HG03432 (cell line): ENCODE measurements at regions not wholly inside any gene's neighbourhood (a gene's known extent, or its start where the extent isn't known, plus 50 kb on each side); places are given as distances from the start of the nearest gene placed in this dataset.

Experiments
- ATAC-seq: cut with Tn5 transposase; IDR thresholded peaks from one replicate; pipeline ENCODE4 v1.9.1; 2021; ENCODE audit warnings: mild to moderate bottlenecking, moderate library complexity; ENCODE audit not compliant: unreplicated experiment

DNA sequence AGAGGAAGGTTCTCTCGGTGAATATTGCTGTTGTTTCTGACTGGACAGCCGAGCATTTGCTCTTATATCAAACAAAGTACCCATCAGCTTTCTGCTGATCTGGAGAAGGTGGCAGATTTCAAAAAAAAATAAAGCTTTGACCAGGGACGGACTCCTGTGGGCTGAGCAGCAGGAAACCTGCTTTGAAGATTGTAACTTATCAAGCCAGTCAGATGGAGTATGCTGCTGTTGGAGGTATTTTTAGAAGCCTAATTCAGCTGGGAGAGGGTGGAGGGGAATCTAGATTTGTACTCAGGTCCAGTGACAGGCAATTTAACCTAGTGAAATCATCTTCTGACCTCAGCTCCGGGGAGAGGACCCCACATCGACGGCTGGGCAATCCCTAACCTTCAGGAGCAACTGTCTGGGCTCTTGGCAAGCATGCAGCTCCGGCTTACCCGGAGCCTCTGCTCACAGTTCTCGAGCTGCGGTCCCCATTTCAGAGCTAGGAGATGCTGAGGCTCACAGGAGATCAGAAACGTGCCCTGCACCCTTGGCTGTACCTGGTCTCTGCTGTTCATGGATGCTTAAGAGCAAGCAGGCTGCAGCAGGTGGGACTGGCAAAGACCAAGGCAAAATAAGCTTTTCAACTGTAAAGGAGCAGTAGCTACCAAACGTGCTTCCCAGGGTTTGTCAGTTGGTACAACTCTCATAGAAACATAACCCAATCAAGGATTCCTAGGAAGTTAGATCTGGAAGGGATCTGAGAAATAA lies 89.3 kb upstream of the ST8SIA2 start:
- ATAC-seq: no peak

DNA sequence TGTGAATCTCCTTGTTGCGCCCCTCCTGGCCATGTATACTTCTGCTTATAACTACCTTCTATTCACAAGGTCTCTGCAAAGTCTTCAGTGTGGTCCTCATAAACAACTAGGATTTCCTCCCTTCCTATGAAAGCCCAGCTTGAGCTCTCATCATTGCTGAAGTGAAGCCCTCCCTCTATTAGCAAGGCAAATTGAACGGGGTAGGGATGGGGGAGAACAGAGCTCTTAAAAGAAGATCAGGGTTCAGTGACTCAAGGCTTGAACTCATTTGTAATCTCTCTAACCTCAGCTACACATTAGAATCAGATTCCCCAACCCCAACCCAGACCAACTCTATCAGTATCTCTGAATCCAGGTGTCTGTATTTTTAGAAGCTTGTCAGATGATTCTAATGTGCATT lies 88.3 kb upstream of the ST8SIA2 start:
- ATAC-seq: no peak

DNA sequence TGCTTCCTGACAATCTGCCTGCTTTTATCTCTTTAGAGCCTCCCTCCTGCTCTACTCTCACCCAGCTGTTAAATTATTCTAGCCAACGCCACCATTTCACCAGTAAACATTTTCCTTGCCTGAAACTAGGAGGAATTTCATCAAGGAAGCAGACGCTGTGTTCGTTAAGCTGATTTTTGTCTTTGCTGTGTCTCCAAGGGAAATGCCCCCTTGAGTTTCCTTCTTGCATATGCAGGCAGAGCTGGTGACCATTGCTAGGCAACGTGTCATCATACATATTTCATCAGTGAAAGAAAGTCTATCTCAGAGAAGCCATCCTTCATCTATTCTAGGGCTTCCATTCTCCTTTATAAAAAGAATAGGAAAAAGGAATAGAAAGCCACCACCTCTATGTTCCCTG lies 87.0 kb upstream of the ST8SIA2 start:
- no peak for ATAC-seq

DNA sequence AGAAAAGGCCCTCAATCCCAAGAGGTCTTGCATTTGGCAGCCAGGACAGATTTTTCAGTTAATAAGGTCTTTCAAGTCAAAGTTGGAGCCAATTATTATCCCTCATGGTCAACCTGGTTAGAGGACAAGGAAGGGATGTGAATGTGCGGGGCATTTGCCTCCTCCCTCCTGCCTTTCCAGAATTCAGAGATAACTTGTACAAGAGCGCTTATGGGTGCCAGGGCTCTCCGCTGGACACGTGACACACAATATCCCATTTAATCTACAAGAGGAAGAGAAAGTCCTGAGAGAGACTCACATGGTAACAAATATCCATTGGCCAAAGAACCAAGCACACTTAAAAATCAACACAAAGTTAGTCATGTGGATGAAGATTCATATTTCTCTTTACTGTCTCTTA lies 78.5 kb upstream of the ST8SIA2 start:
- ATAC-seq: no peak

DNA sequence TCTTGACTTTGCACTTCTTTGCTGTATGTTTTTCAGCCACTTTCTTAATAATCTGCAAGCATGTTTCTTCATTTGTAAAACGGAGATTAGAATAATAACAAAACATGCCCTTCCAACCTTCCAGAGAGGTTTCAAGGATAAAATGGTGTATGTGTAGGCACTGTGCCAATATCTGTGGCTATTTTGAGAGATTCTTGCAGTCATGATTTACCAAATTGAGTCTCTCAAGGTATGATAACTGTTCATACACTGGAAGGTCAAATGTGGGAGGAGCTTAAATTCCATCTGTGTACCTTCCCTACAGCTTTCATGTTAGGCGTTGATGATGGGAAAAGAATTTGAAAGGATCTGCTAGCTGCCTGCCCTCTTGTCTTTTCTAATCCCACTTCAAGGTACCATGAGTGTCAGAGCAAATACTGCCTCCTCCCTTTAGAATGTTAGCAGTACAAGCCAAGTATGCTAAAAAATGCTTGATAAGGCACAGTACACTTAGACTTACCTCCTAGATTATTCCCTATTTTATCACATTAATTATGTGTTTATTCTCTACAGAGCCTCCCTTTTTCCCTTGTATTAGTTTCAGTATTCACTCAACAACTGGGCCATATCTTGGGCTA lies 78.0 kb upstream of the ST8SIA2 start:
- no peak for ATAC-seq

DNA sequence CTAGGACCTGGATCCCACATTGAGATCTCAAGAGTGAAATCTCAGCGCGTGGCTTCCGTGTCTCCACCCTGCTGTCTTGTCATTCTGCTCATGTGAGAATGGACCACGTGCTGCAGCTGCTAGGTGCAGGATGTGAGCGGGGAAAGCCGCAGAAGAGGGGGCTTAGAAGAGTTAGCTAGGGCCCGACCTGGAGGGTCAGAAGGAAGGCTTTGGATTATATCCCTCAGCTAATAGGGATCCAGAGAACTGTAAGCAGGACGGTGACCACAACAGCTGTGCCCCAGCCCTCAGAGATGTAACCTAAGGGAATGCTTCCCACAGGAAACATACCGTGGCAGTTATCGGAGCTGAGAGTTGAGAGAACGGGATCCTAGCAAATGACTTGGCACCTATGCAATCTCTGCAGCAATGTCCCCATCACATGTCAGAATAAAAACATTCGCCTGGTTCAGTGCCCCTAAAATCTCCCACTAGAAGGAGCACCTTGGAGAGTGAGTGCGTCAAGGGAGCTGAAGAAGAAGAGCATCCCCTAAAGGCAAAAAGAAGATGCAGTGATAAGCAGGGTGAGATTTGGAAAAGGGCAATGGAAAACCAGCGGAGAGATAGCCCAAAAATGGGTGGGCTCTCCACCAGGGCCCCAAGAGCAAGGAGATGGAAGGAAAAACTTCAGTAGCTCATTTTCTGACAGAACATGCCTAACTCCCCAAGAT lies 76.9 kb upstream of the ST8SIA2 start:
- ATAC-seq: no peak

DNA sequence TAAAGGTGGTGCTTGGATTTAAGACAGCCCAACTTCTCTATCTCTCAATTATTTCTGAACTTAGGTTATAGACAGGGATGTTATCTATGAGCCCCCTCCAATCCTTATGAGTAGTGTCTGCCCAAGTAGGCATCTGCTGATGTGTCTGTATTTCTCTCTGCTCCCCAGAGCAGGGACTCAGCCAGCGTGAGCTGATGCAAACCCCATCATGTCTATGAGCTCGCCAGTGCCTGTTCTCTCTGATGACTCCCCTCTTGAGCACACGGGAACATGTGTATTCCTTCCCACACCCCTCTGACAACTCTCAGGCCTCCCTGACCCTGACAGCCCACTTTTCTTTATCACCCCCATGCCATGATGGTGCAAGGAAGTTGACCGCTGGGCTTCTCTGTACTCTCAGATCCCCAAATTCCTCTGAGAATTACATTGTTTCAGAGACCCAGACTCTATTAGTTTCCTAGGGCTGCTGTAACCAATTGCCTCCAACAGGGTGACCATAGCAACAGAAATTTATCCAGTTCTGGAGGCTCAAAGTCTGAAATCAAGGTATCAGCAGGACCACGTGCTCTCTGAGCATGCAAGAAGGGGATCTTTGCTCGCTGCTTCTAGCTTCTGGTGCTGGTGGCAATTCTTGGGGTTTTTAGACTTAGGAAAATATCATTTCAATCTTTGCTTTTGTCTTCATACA lies 73.5 kb upstream of the ST8SIA2 start:
- ATAC-seq: no peak

DNA sequence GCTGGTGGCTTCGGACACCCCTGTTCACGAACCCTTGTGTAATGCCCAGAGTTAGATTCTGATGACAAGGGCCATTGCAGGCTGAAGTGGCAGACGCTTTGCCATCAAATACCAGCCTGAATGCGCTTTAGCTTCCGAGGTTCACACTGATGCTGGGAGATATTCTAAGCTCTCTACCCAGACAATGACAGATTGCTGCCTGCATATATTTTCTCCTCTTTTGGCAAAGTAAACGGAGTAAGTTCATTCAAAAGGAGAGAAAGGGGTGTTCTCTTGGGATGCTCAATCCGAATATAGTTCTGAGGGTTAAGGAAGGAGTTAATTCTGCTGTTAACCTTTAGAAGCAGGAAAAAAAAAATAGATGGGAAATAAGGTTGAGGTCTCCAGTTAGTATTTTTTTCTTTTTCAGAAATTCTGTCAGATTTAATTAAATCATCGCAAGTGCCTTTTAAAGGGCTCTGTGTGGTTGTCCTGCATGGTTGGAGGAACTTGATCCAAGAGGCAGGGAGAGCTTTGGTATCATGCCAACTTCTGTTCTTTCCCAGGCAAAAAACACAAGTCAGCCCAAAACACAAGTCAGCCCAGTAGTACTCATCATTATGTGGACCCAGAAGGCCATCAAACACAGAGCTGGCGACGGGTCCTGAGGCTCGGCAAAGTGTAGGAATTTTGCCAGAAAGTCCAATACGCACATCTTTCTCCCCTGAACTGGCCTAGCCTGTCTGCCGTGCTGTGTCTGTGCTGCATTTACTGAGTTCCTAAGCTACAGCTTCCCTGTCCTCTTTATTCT lies 70.9 kb upstream of the ST8SIA2 start:
- ATAC-seq: no peak

DNA sequence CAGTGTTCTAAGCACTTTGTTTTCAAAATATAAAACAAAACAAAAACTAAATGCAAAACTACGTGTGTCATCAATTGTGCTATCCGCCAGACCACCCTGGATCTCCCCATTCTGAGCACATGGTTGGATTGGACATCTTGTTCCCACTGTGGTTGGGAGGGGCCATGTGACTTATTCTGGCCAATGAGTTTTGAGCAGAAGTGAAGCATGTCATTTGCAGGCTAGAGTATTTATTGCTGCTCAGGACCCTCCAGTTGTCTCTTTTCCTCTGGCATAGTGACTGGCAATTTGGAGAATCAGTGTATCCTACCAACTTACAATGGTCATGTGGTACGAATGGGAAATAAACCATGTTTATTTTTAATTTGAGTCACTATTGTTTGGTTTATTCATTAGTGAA lies 70.2 kb upstream of the ST8SIA2 start:
- no peak for ATAC-seq

DNA sequence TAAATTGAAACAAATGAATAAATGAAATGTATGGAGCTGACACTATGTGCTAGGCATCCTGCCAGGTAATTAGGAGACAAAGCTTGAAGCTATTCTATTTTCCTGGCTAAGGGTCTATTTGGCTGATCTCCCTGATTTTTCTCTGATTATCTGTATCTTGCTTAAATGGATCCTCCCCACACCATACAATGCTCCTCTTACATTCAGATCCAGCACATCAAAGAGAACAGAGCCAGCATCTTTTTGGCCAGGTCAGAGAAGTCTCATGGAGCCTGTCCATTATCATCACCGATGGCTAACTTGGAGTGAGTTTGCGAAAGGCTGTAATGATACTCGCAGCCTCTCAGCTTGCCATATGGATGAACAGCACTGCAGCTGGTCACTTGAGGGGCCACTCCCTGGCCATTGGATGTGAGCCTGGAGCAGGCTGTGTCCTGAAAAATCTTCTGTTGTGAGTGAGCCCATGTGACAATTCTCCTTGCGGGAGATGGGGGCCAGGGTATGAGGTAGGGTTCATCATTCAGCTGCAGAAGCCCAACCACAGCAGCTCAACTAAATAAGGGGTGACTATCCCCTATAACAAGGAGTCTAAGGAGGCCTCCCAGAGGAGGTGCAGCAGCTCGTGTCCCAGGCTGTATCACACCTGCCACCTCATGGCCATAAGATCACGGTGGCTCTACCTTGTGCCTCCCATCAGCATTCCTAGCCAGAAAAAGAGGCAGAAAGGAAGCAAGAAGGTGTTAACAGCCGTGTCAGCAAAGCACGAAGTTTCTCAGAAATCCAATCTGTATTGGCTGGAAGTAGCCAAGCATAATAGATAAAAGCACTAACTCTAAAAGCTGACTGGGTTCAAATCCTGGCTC lies 69.3 kb upstream of the ST8SIA2 start:
- no peak for ATAC-seq

DNA sequence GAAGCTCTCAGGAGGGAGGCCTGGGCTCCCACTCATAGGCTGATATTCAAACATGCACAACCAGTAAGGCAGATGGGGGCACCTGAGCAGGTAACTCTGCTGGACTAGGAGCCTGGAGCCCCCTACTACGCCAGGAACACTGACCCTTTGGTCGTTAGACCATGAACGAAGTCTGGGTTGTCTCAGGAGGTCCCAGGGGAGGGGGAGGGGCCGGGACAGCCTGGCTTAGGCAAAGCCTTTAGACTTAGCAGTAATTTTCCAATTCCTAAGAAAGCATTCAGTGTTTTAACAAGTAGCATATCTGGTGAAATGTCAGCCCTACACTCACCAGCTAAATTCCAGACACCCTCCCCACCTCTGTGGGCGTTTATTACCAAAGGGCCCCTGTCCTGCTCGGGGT lies 67.4 kb upstream of the ST8SIA2 start:
- no peak for ATAC-seq

DNA sequence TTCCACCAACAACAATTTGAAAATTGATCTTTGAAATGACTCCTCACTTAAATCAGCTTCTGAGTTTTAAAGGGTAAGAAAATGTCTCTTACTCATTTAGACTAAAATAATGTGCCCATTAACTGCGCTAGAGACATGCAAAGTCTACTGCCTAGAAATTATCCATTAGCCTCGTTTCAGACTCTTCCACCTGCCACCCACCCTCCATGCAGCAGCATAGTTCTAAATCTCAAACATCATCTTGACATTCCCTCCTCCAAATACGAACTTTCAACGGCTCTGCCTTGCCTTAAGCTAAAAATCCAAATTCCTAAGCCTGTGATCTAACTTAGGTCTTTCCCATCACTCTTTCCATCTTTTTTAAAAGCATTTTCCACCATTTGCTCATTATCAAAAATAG lies 66.6 kb upstream of the ST8SIA2 start:
- ATAC-seq: no peak

DNA sequence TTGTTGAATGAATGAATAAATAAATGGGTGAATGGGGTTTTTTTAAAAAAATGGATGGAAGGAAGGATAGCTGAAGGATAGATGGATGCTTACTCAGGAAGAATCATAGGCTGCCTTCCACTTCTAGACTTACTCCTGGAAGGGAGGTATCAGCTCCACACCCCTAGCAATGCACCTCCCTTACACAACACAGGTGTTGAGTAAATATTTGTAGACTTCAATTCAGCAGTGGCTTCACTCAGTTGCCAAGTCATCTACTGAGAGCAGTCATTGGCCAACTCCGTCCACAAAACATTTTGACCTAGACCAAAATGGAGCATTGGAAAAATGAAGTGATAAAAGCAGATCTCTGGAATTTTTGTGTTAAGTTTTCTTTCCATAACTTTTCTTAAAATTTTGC lies 65.5 kb upstream of the ST8SIA2 start:
- no peak for ATAC-seq

DNA sequence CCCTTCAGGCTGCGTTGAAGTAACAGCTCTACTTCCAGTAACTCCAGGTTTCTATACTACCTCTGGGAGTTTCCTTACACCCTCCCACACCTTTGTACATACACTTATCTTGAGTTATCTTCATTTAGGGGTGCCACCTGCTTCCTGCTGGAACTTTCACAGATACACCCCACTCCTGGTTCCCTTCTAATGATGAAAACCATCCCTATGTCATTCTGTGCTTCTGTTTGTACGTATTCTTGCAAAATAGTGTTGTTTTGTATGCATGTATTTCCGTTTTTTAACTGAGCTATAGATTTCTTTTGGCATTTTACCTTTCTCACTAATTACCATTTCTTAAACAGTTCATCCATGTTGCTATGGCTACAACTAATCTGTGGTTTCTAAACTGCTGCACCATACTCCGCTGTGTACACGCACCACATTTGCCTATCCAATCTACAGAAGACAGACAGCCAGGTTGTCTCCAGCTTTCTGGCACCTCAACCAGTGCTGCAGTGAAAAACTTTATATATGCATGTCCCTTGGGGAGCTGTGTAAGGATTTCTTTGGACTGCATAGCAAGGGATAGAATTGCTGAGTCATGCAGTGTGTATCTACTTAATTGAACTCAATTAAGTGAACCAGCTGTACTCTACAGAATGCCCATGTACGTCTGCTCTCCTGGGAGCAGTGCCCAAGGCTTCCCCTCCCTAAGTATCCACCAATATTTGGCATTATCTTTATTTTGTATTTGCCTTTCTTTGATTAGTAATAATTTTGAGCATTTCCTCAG lies 61.4 kb upstream of the ST8SIA2 start:
- no peak for ATAC-seq

DNA sequence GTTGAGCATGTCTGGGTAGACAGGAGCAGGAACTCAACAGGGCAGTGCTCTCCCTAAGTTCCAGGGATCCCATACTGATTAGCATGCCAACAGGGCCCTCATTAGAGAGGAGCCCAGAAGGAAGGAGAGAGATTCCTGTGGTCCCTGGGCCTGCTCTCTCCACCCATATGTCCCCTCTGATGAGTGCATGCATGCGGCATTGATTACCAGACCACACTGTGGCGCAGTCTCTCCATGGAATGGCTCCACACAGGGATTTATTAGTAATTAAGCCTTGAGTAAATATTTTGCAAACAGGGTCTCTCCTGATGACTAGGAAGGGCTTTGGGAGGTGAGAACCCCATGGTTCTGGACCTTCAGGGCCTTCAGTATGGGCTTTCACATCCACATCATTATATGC lies 60.0 kb upstream of the ST8SIA2 start:
- ATAC-seq: no peak

DNA sequence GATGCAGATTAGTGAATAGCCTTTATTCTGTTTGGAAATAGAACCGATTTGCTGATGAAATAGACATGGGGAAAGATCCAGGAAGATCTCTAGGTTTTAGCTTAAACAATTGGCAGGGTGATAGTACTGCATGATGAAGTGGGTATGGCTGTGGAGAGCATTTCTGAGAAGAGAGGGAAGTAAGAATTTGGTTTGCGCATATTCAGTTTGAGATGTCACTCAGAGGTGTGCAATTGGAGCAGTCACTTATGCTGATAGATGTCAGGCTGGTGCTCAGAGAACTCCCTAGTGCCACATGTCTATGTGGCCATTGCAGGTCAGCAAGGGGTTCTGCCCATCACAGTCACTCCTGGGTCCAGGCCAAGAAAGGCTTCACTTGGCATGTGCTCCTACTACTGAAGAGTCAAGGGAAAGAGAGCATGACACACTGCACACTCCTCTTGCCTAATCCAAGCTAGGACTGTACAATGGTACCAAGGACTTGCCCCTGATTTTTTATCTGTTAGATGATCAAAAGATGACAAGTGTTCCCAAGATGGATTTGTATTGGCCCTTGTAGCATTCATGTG lies 57.2 kb upstream of the ST8SIA2 start:
- no peak for ATAC-seq

DNA sequence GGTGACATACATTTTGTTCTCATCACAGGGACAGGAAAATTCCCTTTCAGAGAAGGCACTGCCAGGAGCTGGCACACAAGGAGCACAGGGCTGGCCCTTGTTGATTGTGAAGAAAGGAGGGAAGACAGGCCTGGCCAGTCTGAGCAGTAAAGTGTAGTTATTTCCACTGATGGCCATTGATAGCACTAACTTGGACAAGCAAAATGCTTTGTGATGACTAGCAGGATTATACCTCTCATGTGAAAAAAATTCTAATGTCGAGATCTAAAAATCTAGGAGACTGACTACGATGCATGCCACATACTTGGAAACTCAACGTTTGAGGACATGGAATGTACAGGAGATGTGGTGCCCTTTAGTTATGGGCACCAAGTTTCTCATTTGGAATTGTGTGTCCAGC lies 54.3 kb upstream of the ST8SIA2 start:
- no peak for ATAC-seq
